ENCODE measurements at regions not wholly inside any gene's neighbourhood (a gene's known extent, or its start where the extent isn't known, plus 50 kb on each side); places are given as distances from the start of the nearest gene placed in this dataset.

DNA sequence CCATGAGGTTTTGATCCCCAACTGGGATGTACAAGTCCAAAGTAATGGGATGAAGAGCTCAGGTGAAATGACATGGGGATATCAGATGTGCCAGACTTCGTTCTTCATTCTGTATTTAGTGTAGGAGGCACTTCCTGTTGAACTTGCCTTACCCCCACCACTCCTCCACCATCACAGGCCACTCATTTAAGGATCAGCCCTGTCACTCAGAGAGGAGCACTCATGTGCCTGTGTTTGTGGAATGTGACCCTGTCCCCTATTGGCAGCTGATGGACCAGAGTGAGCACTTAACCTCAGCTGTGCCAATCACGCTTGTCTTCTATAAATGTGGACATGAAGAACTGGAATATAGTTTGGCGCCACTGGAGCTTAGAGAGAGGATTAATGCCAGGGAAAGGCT is 91.4 kb upstream of the CTTNBP2NL start:
- TF ChIP-seq, protein P1, sequence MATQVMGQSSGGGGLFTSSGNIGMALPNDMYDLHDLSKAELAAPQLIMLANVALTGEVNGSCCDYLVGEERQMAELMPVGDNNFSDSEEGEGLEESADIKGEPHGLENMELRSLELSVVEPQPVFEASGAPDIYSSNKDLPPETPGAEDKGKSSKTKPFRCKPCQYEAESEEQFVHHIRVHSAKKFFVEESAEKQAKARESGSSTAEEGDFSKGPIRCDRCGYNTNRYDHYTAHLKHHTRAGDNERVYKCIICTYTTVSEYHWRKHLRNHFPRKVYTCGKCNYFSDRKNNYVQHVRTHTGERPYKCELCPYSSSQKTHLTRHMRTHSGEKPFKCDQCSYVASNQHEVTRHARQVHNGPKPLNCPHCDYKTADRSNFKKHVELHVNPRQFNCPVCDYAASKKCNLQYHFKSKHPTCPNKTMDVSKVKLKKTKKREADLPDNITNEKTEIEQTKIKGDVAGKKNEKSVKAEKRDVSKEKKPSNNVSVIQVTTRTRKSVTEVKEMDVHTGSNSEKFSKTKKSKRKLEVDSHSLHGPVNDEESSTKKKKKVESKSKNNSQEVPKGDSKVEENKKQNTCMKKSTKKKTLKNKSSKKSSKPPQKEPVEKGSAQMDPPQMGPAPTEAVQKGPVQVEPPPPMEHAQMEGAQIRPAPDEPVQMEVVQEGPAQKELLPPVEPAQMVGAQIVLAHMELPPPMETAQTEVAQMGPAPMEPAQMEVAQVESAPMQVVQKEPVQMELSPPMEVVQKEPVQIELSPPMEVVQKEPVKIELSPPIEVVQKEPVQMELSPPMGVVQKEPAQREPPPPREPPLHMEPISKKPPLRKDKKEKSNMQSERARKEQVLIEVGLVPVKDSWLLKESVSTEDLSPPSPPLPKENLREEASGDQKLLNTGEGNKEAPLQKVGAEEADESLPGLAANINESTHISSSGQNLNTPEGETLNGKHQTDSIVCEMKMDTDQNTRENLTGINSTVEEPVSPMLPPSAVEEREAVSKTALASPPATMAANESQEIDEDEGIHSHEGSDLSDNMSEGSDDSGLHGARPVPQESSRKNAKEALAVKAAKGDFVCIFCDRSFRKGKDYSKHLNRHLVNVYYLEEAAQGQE (IDR thresholded peaks at IDR 0.05; ENCODE audit: low read depth) = no peak
- TF ChIP-seq, protein P2, sequence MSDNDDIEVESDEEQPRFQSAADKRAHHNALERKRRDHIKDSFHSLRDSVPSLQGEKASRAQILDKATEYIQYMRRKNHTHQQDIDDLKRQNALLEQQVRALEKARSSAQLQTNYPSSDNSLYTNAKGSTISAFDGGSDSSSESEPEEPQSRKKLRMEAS (IDR thresholded peaks at IDR 0.05) = no peak
- TF ChIP-seq EP300 (IDR thresholded peaks at IDR 0.05; ENCODE audit: borderline replicate concordance) (no peak), RAD21 (IDR thresholded peaks at IDR 0.05; ENCODE audit: low read depth) (no peak), EGR1 (IDR thresholded peaks at IDR 0.05) (no peak), CREB1 (IDR thresholded peaks at IDR 0.05; ENCODE audit: low read depth) (no peak), ZBTB7A (IDR thresholded peaks at IDR 0.05; ENCODE audit: low read depth) (no peak)

Data from Ishikawa (cell line).